K562 (cell line): ENCODE measurements at regions not wholly inside any gene's neighbourhood (a gene's known extent, or its start where the extent isn't known, plus 50 kb on each side); places are given as distances from the start of the nearest gene placed in this dataset.

Experiments used
- ATAC-seq: fragments of 200-7000 bp; cut with Tn5 transposase; 3 replicates; pipeline ENCODE4 v1.9.1; 2020; ENCODE audit warnings: moderate library complexity
- BruUV-seq: library from RNA; stranded (reverse); fragments of 400-500 nt; replicated peaks from 2 replicates; lab custom pipeline; 2021; lab: Mats Ljungman, UMichigan
- CTCF ChIA-PET: fragments of 300-600 bp; formaldehyde crosslinking; extraction: SDS; loops from one replicate; lab custom pipeline; 2021; ENCODE audit warnings: low intra/inter-chr PET ratio; lab: Yijun Ruan, JAX
- POLR2A ChIA-PET: fragments of 300-600, 350-650 bp; sonication (Branson Sonifier 250); formaldehyde crosslinking; extraction: SDS; loops from one replicate; lab custom pipeline; 2021; ENCODE audit warnings: antibody characterized with exemption, inconsistent platforms; lab: Yijun Ruan, JAX
- DNase-seq, 4 experiments: peaks; one replicate each; pipeline versions ENCODE4 v3.0.0 to v3.0.0-alpha.2; 2011 to 2018; ENCODE audit warnings: low spot score in 3 of 4, mixed read lengths in 3 of 4; ENCODE audit errors: extremely low read depth in 1 of 4
- FAIRE-seq: peaks from 2 replicates; lab custom pipeline; 2011; peaks lifted over from hg19 to GRCh38; lab: Jason Lieb, UNC
- H2AFZ ChIP-seq: 2 replicates; pipeline ENCODE4 v1.6.0; 2011; ENCODE audit warnings: low read depth, low read length, control low read depth, inconsistent platforms
- H3K27ac ChIP-seq: fragments of 200-600 bp; 3 replicates; pipeline ENCODE4 v1.8.0; 2011; ENCODE audit warnings: low read depth, mild to moderate bottlenecking, control low read depth, inconsistent platforms, low read length, moderate library complexity, mixed read lengths; ENCODE audit errors: extremely low read depth
- H3K27me3 ChIP-seq, 2 experiments: fragments of 300-600 bp in 1 of 2; 2 replicates in 1 of 2; 3 replicates in 1 of 2; pipeline versions ENCODE4 v1.6.0 to v1.8.0; 2011; ENCODE audit warnings: inconsistent platforms in 2 of 2, low read length in 2 of 2, mild to moderate bottlenecking in 1 of 2, mixed read lengths in 1 of 2, moderate library complexity in 1 of 2; ENCODE audit not compliant: control insufficient read depth in 2 of 2, insufficient read depth in 2 of 2
- H3K36me3 ChIP-seq: fragments of 300-600 bp; 3 replicates; pipeline ENCODE4 v1.8.0; 2011; ENCODE audit warnings: mild to moderate bottlenecking, low read length, inconsistent platforms; ENCODE audit not compliant: control insufficient read depth, insufficient read depth
- H3K4me1 ChIP-seq, 2 experiments: fragments of 200-600 bp in 1 of 2; replicated peaks in 1 of 2; 2 replicates in 1 of 2; 3 replicates in 1 of 2; pipeline versions ENCODE4 v1.5.1 to v1.8.0; 2011; ENCODE audit warnings: inconsistent platforms in 2 of 2, low read length in 2 of 2, mild to moderate bottlenecking in 1 of 2, mixed read lengths in 1 of 2, moderate library complexity in 1 of 2; ENCODE audit not compliant: control insufficient read depth in 2 of 2, insufficient read depth in 2 of 2
- H3K4me2 ChIP-seq: 2 replicates; pipeline ENCODE4 v1.6.1; 2011; ENCODE audit warnings: low read length, control low read depth, inconsistent platforms, mixed read lengths; ENCODE audit not compliant: insufficient read depth
- H3K4me3 ChIP-seq: fragments of 200-600 bp; sonication (generic), shearing (Covaris generic); 2 replicates; pipeline ENCODE4 v1.5.1; 2016; ENCODE audit warnings: control low read depth, inconsistent platforms
- H3K79me2 ChIP-seq: fragments of 200-600 bp; 3 replicates; pipeline ENCODE4 v1.8.0; 2011; ENCODE audit warnings: low read length, inconsistent platforms; ENCODE audit not compliant: control insufficient read depth, insufficient read depth
- H3K9ac ChIP-seq, 2 experiments: 2 replicates each; pipeline versions ENCODE4 v1.6.0 to v1.6.1; 2011; ENCODE audit warnings: low read depth in 2 of 2, low read length in 2 of 2, control low read depth in 1 of 2, inconsistent platforms in 1 of 2, mild to moderate bottlenecking in 1 of 2, mixed read lengths in 1 of 2; ENCODE audit not compliant: insufficient read depth in 1 of 2
- H3K9me1 ChIP-seq: one replicate; pipeline ENCODE4 v1.6.0; 2011; ENCODE audit warnings: inconsistent platforms, mild to moderate bottlenecking, low read length, moderate library complexity; ENCODE audit not compliant: control insufficient read depth, insufficient read depth
- H3K9me3 ChIP-seq: replicated peaks from 2 replicates; pipeline ENCODE4 v1.5.1; 2011; ENCODE audit warnings: low read depth, low read length, inconsistent platforms; ENCODE audit not compliant: control insufficient read depth, insufficient read depth
- H4K20me1 ChIP-seq: replicated peaks from 2 replicates; pipeline ENCODE4 v1.6.1; 2011; ENCODE audit warnings: low read length, inconsistent platforms, mixed read lengths; ENCODE audit not compliant: control insufficient read depth, insufficient read depth
- BACH1 ChIP-seq: fragments of 200-800 bp; sonication (Bioruptor generic); IDR thresholded peaks from 2 replicates; pipeline ENCODE4 v1.6.1; 2016; ENCODE audit warnings: missing genetic modification characterization, missing compliant biosample characterization
- CEBPG ChIP-seq, 3 experiments: fragments of 200-800 bp in 1 of 3; sonication (Bioruptor generic) in 1 of 3; sonication (generic) in 1 of 3; formaldehyde crosslinking in 1 of 3; IDR thresholded peaks in 2 of 3; conservative IDR thresholded peaks in 1 of 3; 2 replicates each; pipeline versions ENCODE4 v1.6.1 to v1.8.0; 2016 to 2022; ENCODE audit warnings: missing compliant biosample characterization in 2 of 3, missing genetic modification characterization in 2 of 3, mild to moderate bottlenecking in 1 of 3, missing genetic modification reagents in 1 of 3
- COPS2 ChIP-seq: fragments of 450-650 bp; conservative IDR thresholded peaks from 2 replicates; pipeline ENCODE4 v1.6.1; 2016; ENCODE audit warnings: mild to moderate bottlenecking, moderate library complexity
- FOXJ3 ChIP-seq: sonication (generic); formaldehyde crosslinking; IDR thresholded peaks from 2 replicates; pipeline ENCODE4 v1.4.0; 2020; ENCODE audit warnings: mild to moderate bottlenecking, missing genetic modification reagents
- GATA2 ChIP-seq: sonication (generic); formaldehyde crosslinking; IDR thresholded peaks from 2 replicates; pipeline ENCODE4 v1.4.0; 2020; ENCODE audit warnings: mild to moderate bottlenecking, missing genetic modification reagents
- HDGF ChIP-seq: fragments of 450-650 bp; IDR thresholded peaks from 2 replicates; pipeline ENCODE4 v1.6.1; 2016
- HMBOX1 ChIP-seq: sonication (generic); IDR thresholded peaks from 2 replicates; pipeline ENCODE4 v1.6.1; 2016
- IRF2 ChIP-seq: sonication (generic); formaldehyde crosslinking; IDR thresholded peaks from 2 replicates; pipeline ENCODE4 v1.8.1; 2022; ENCODE audit warnings: mild to moderate bottlenecking, missing genetic modification reagents
- KLF13 ChIP-seq: fragments of 450-650 bp; IDR thresholded peaks from 2 replicates; pipeline ENCODE4 v1.6.1; 2016; ENCODE audit warnings: missing genetic modification characterization, low read depth, mild to moderate bottlenecking, missing compliant biosample characterization, moderate library complexity, borderline replicate concordance
- MED1 ChIP-seq: sonication (generic); formaldehyde crosslinking; IDR thresholded peaks from 2 replicates; pipeline ENCODE4 v1.8.1; 2023; ENCODE audit warnings: missing genetic modification reagents, borderline replicate concordance
- NFATC3 ChIP-seq: fragments of 450-650 bp; IDR thresholded peaks from 2 replicates; pipeline ENCODE4 v1.6.1; 2017; ENCODE audit warnings: mild to moderate bottlenecking
- PML ChIP-seq: IDR thresholded peaks from 2 replicates; pipeline ENCODE4 v1.6.1; 2012; ENCODE audit warnings: low read length, inconsistent platforms
- PTBP1 ChIP-seq: fragments of 200-400 bp; formaldehyde crosslinking; IDR thresholded peaks from 2 replicates; pipeline ENCODE4 v1.6.1; 2017; ENCODE audit warnings: low read depth, low read length
- RBM14 ChIP-seq: fragments of 200-400 bp; formaldehyde crosslinking; IDR thresholded peaks from 2 replicates; pipeline ENCODE4 v1.6.1; 2018; ENCODE audit warnings: low read depth, mild to moderate bottlenecking, low read length, moderate library complexity, borderline replicate concordance; ENCODE audit not compliant: insufficient read depth
- RFX1 ChIP-seq: fragments of 450-650 bp; IDR thresholded peaks from 2 replicates; pipeline ENCODE4 v1.6.1; 2016; ENCODE audit warnings: mild to moderate bottlenecking, moderate library complexity
- STAT5A ChIP-seq: IDR thresholded peaks from 2 replicates; pipeline ENCODE4 v1.6.1; 2012; ENCODE audit warnings: low read length, inconsistent platforms, borderline replicate concordance
- ZNF76 ChIP-seq: fragments of 250-450 bp; sonication (Bioruptor Pico); IDR thresholded peaks from 2 replicates; pipeline ENCODE4 v1.4.0; 2020; ENCODE audit warnings: mild to moderate bottlenecking, moderate library complexity, borderline replicate concordance
- WGBS: fragments of 100-300 bp; shearing (Covaris generic); methylation state at CpG from one replicate; pipeline ENCODE4 v1.1.6; 2016; ENCODE audit warnings: low coverage, mixed read lengths; ENCODE audit not compliant: insufficient coverage; ENCODE audit errors: missing lambda C conversion rate; 5-methylcytosine and 5-hydroxymethylcytosine counted together
- in situ Hi-C: fragments of 300-500 bp; cut with MboI; formaldehyde crosslinking; loops from 4 replicates; pipeline ENCODE4 v1.15.0; 2018; ENCODE audit warnings: inconsistent platforms, mixed read lengths
- intact Hi-C: fragments of 100-400 bp; cut with micrococcal nuclease; formaldehyde crosslinking; loops from 2 replicates; pipeline ENCODE4 v1.14.2; 2022
- TF ChIP-seq, protein P1 (sequence below): sonication (generic); formaldehyde crosslinking; IDR thresholded peaks from 2 replicates; pipeline ENCODE4 v1.8.0; 2022; ENCODE audit warnings: mild to moderate bottlenecking, low read depth, missing genetic modification reagents
- TF ChIP-seq, protein P2 (sequence below): IDR thresholded peaks from 2 replicates; pipeline ENCODE4 v1.6.1; 2014; ENCODE audit warnings: antibody characterized with exemption

DNA sequence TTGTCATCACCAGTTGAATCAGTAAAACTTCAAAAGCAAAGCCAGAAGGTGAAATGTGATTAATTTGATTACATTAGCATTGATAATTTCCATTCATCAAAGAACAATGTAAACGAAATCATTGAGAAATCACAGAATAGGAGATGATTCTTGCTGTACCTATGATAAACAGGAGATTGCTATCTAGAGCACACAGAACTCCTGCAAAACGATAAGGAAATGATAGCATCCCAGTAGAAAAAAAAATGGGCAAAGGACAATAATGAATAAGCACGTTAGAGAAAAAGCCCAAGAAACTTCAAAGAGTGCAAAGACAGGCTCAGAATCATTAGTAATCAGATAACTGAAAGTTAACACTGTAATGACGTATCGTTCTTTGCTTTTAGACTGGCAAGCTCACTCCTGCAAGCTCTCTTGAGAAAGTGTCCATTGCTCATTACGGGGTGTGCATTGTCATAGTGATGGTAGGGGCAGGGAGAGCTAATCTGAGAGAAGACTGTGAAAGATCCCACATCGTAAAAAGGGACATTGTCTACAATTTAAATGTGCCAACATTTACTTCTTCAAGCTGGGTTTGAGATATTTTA lies 143.6 kb downstream of the SPP2 start (continued):
- TF ChIP-seq GATA2 (CRISPR knock-in tag) = no peak
- no peak for TF ChIP-seq MED1 (CRISPR knock-in tag)
- no peak for TF ChIP-seq ZNF76 (CRISPR knock-in tag)

- Histone ChIP-seq H3K9ac (no peak overlapping the region), H3K9me3 (no peaks in the 10 kb centered on the region), H3K79me2 (no peaks in the 10 kb centered on the region), H4K20me1 (no peaks in the 10 kb centered on the region), H3K4me3 (no peak overlapping the region), H3K27ac (no peak overlapping the region), H3K27me3 (no peaks in the 10 kb centered on the region), H3K9me1 (no peaks in the 10 kb centered on the region), H2AFZ (no peak overlapping the region), H3K36me3 (no peaks in the 10 kb centered on the region), H3K4me2 (no peak overlapping the region), H3K4me1 (no peaks in the 10 kb centered on the region)
- FAIRE-seq = no peak
- intact Hi-C loops = no loop called here
- ChIA-PET CTCF (no interaction called here), POLR2A (no interaction called here)
- ATAC-seq = no peak
- WGBS = 0% methylated on average over 4 of the region's 4 CpGs
- BruUV-seq = no TSS peak
- TF ChIP-seq PTBP1 (no peak), COPS2 (no peak), BACH1 (tag) (no peak), STAT5A (no peak), HMBOX1 (no peak), NFATC3 (no peak), FOXJ3 (CRISPR knock-in tag) (no peak), RBM14 (no peak), PML (no peak), CEBPG (CRISPR knock-in tag; IDR thresholded peaks at IDR 0.05) (no peak), CEBPG (tag; conservative IDR thresholded peaks at IDR 0.05 in 1 of 2, IDR thresholded peaks at IDR 0.05 in 1 of 2) (no peak), KLF13 (no peak), IRF2 (CRISPR knock-in tag) (no peak), RFX1 (no peak), HDGF (no peak)
- TF ChIP-seq, protein P1, sequence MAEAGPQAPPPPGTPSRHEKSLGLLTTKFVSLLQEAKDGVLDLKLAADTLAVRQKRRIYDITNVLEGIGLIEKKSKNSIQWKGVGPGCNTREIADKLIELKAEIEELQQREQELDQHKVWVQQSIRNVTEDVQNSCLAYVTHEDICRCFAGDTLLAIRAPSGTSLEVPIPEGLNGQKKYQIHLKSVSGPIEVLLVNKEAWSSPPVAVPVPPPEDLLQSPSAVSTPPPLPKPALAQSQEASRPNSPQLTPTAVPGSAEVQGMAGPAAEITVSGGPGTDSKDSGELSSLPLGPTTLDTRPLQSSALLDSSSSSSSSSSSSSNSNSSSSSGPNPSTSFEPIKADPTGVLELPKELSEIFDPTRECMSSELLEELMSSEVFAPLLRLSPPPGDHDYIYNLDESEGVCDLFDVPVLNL = no peak
- TF ChIP-seq, protein P2, sequence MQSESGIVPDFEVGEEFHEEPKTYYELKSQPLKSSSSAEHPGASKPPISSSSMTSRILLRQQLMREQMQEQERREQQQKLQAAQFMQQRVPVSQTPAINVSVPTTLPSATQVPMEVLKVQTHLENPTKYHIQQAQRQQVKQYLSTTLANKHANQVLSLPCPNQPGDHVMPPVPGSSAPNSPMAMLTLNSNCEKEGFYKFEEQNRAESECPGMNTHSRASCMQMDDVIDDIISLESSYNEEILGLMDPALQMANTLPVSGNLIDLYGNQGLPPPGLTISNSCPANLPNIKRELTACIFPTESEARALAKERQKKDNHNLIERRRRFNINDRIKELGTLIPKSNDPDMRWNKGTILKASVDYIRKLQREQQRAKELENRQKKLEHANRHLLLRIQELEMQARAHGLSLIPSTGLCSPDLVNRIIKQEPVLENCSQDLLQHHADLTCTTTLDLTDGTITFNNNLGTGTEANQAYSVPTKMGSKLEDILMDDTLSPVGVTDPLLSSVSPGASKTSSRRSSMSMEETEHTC = no peak
- DNase-seq = no peak
- in situ Hi-C loops = no loop called here
Observed at GRCh38 chr2:234191819-234192407, 141.4 kb downstream of the SPP2 start.
